ENCODE measurements at regions not wholly inside any gene's neighbourhood (a gene's known extent, or its start where the extent isn't known, plus 50 kb on each side); places are given as distances from the start of the nearest gene placed in this dataset.
A peak's percentile ranks its signal among the peaks of the same experiment; 100 is the strongest.

- no peaks in the 10 kb centered on the region for H3K9me3 ChIP-seq (ENCODE audit: severe bottlenecking)
- DNase-seq (ENCODE audit: low spot score), result no peak
- H3K4me3 ChIP-seq (ENCODE audit: severe bottlenecking), result no peak overlapping the region
- H3K27ac ChIP-seq (ENCODE audit: poor library complexity, severe bottlenecking), result no peak overlapping the region
- 0 out of 3 replicates have a peak, but pooled peaks have one; percentile 21 for ATAC-seq (ENCODE audit: low read depth)
- no peaks in the 10 kb centered on the region for H3K36me3 ChIP-seq (ENCODE audit: low read depth)
- no peaks in the 10 kb centered on the region for H3K4me1 ChIP-seq (ENCODE audit: insufficient read depth, poor library complexity, severe bottlenecking)
- no peak for TF ChIP-seq CTCF (IDR thresholded peaks at IDR 0.05; ENCODE audit: poor library complexity, severe bottlenecking)
- no peaks in the 10 kb centered on the region for H3K27me3 ChIP-seq (ENCODE audit: insufficient read depth, poor library complexity, severe bottlenecking)
Measured at GRCh38 chr1:103362348-103363007, 163.0 kb upstream of the RNPC3 start.

GRCh38 chr1:103353391-103353790, 172.1 kb upstream of the RNPC3 start:
- Histone ChIP-seq H3K36me3 (ENCODE audit: low read depth) (no peaks in the 10 kb centered on the region), H3K4me1 (ENCODE audit: insufficient read depth, poor library complexity, severe bottlenecking) (no peaks in the 10 kb centered on the region), H3K4me3 (ENCODE audit: severe bottlenecking) (no peak overlapping the region), H3K27me3 (ENCODE audit: insufficient read depth, poor library complexity, severe bottlenecking) (no peaks in the 10 kb centered on the region), H3K9me3 (ENCODE audit: severe bottlenecking) (no peaks in the 10 kb centered on the region), H3K27ac (ENCODE audit: poor library complexity, severe bottlenecking) (no peak overlapping the region)
- DNase-seq (ENCODE audit: low spot score) (no peak), ATAC-seq (ENCODE audit: low read depth) (no peak)
- no peak for TF ChIP-seq CTCF (IDR thresholded peaks at IDR 0.05; ENCODE audit: poor library complexity, severe bottlenecking)

- Histone ChIP-seq H3K36me3 (ENCODE audit: low read depth) (no peaks in the 10 kb centered on the region), H3K4me3 (ENCODE audit: severe bottlenecking) (no peak overlapping the region), H3K27me3 (ENCODE audit: insufficient read depth, poor library complexity, severe bottlenecking) (no peaks in the 10 kb centered on the region), H3K4me1 (ENCODE audit: insufficient read depth, poor library complexity, severe bottlenecking) (no peaks in the 10 kb centered on the region), H3K27ac (ENCODE audit: poor library complexity, severe bottlenecking) (no peak overlapping the region), H3K9me3 (ENCODE audit: severe bottlenecking) (no peaks in the 10 kb centered on the region)
- DNase-seq (ENCODE audit: low spot score) (no peak), ATAC-seq (ENCODE audit: low read depth) (no peak)
- TF ChIP-seq CTCF (IDR thresholded peaks at IDR 0.05; ENCODE audit: poor library complexity, severe bottlenecking), result no peak
Measured at GRCh38 chr1:103348136-103348535, 177.4 kb upstream of the RNPC3 start.

GRCh38 chr1:103344930-103345329, 180.6 kb upstream of the RNPC3 start:
- DNase-seq (ENCODE audit: low spot score) (no peak), ATAC-seq (ENCODE audit: low read depth) (no peak)
- Histone ChIP-seq H3K4me1 (ENCODE audit: insufficient read depth, poor library complexity, severe bottlenecking) (no peaks in the 10 kb centered on the region), H3K4me3 (ENCODE audit: severe bottlenecking) (no peak overlapping the region), H3K27ac (ENCODE audit: poor library complexity, severe bottlenecking) (no peak overlapping the region), H3K36me3 (ENCODE audit: low read depth) (no peaks in the 10 kb centered on the region), H3K27me3 (ENCODE audit: insufficient read depth, poor library complexity, severe bottlenecking) (no peaks in the 10 kb centered on the region), H3K9me3 (ENCODE audit: severe bottlenecking) (no peaks in the 10 kb centered on the region)
- TF ChIP-seq CTCF (IDR thresholded peaks at IDR 0.05; ENCODE audit: poor library complexity, severe bottlenecking), result no peak

GRCh38 chr1:103341377-103341880, 184.1 kb upstream of the RNPC3 start:
- no peak for TF ChIP-seq CTCF (IDR thresholded peaks at IDR 0.05; ENCODE audit: poor library complexity, severe bottlenecking)
- Histone ChIP-seq H3K4me3 (ENCODE audit: severe bottlenecking) (no peak overlapping the region), H3K9me3 (ENCODE audit: severe bottlenecking) (no peaks in the 10 kb centered on the region), H3K27me3 (ENCODE audit: insufficient read depth, poor library complexity, severe bottlenecking) (no peaks in the 10 kb centered on the region), H3K27ac (ENCODE audit: poor library complexity, severe bottlenecking) (no peak overlapping the region), H3K36me3 (ENCODE audit: low read depth) (no peaks in the 10 kb centered on the region), H3K4me1 (ENCODE audit: insufficient read depth, poor library complexity, severe bottlenecking) (no peaks in the 10 kb centered on the region)
- DNase-seq (ENCODE audit: low spot score), result no peak
- ATAC-seq (ENCODE audit: low read depth), result no peak

Measured in RWPE2 (cell line).